ENCODE measurements at regions not wholly inside any gene's neighbourhood (a gene's known extent, or its start where the extent isn't known, plus 50 kb on each side); places are given as distances from the start of the nearest gene placed in this dataset.
A peak's percentile ranks its signal among the peaks of the same experiment; 100 is the strongest.

DNA sequence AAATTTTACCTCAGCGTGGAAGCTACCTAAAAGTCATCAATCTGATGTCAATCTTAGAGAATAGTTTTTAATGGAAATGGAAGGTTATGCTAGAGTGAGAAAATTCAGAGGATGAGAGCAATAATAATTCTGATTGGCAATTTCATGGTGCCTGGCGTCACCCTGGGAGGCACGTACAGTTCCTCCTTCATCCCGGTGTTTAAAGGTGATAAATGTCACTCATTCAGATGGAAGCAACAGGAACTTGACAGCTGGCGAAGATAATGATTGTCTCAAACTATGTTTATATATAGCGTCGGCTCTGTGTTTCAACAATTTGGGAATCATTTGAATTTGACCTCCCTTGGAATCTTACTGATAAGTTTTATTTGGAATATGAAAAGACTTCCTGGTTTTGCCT lies 108.4 kb downstream of the MED10 start:
- TF ChIP-seq, protein P1, sequence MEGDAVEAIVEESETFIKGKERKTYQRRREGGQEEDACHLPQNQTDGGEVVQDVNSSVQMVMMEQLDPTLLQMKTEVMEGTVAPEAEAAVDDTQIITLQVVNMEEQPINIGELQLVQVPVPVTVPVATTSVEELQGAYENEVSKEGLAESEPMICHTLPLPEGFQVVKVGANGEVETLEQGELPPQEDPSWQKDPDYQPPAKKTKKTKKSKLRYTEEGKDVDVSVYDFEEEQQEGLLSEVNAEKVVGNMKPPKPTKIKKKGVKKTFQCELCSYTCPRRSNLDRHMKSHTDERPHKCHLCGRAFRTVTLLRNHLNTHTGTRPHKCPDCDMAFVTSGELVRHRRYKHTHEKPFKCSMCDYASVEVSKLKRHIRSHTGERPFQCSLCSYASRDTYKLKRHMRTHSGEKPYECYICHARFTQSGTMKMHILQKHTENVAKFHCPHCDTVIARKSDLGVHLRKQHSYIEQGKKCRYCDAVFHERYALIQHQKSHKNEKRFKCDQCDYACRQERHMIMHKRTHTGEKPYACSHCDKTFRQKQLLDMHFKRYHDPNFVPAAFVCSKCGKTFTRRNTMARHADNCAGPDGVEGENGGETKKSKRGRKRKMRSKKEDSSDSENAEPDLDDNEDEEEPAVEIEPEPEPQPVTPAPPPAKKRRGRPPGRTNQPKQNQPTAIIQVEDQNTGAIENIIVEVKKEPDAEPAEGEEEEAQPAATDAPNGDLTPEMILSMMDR (IDR thresholded peaks at IDR 0.05; ENCODE audit: borderline replicate concordance, extremely low read depth, insufficient read depth) = no peak
- FAIRE-seq (no peak), DNase-seq (no peak)
- no peaks in the 10 kb centered on the region for H3K4me1 ChIP-seq (ENCODE audit: control insufficient read depth in 2 of 3, insufficient read depth in 2 of 3, low read depth in 1 of 3, low read length in 3 of 3)
- intact Hi-C loops (cut with DNase I) = no loop called here
- no peaks in the 10 kb centered on the region for H3K27me3 ChIP-seq (ENCODE audit: control insufficient read depth, insufficient read depth, low read length)
- no peaks in the 10 kb centered on the region for H3K9me3 ChIP-seq (ENCODE audit: control insufficient read depth in 2 of 3, insufficient read depth in 1 of 3, low read length in 3 of 3)
- no peak overlapping the region for H3K4me3 ChIP-seq (ENCODE audit: low read length in 3 of 3)
- H3K27ac ChIP-seq (ENCODE audit: low read depth in 2 of 2, low read length in 2 of 2) = no peak overlapping the region
- no peak overlapping the region for H3K9ac ChIP-seq (ENCODE audit: low read length in 3 of 3)
- H3K36me3 ChIP-seq (ENCODE audit: control insufficient read depth in 2 of 3, insufficient read depth in 3 of 3, low read length in 3 of 3) = no peaks in the 10 kb centered on the region

- Histone ChIP-seq H3K4me3 (ENCODE audit: low read length in 3 of 3) (no peak overlapping the region), H3K9me3 (ENCODE audit: control insufficient read depth in 2 of 3, insufficient read depth in 1 of 3, low read length in 3 of 3) (no peaks in the 10 kb centered on the region), H3K36me3 (ENCODE audit: control insufficient read depth in 2 of 3, insufficient read depth in 3 of 3, low read length in 3 of 3) (no peaks in the 10 kb centered on the region), H3K27ac (ENCODE audit: low read depth in 2 of 2, low read length in 2 of 2) (no peak overlapping the region), H3K27me3 (ENCODE audit: control insufficient read depth, insufficient read depth, low read length) (no peaks in the 10 kb centered on the region), H3K4me1 (ENCODE audit: control insufficient read depth in 2 of 3, insufficient read depth in 2 of 3, low read depth in 1 of 3, low read length in 3 of 3) (no peaks in the 10 kb centered on the region), H3K9ac (ENCODE audit: low read length in 3 of 3) (no peak overlapping the region)
- FAIRE-seq (no peak), DNase-seq (no peak)
- TF ChIP-seq, protein P1 (IDR thresholded peaks at IDR 0.05; ENCODE audit: borderline replicate concordance, extremely low read depth, insufficient read depth) = no peak
- intact Hi-C loops (cut with DNase I) = no loop called here
Observed at GRCh38 chr5:6266671-6267197, 111.6 kb downstream of the MED10 start.

DNA sequence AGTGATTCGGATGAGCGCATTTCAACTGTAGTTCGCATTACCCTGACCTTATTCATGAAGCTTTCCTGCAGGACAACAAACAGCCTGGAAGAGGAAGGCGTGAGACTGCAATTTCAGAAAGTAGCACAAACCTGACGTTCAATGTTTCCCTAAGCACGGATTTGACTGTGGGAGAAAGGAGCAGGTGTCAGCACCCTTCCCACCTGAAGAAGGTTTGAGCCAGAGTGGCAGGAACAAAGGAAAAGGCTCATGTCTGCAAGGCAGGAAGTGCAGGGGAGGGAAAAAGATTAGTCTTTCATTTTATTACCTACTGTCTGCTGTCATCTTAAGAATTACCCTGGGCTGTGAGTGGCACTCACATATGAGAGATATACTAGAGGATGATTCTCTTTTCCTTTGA lies 114.0 kb downstream of the MED10 start:
- H3K9me3 ChIP-seq (ENCODE audit: control insufficient read depth in 2 of 3, insufficient read depth in 1 of 3, low read length in 3 of 3) = no peaks in the 10 kb centered on the region
- no peak overlapping the region for H3K9ac ChIP-seq (ENCODE audit: low read length in 3 of 3)
- H3K4me1 ChIP-seq (ENCODE audit: control insufficient read depth in 2 of 3, insufficient read depth in 2 of 3, low read depth in 1 of 3, low read length in 3 of 3) = no peaks in the 10 kb centered on the region
- no peak overlapping the region for H3K27ac ChIP-seq (ENCODE audit: low read depth in 2 of 2, low read length in 2 of 2)
- intact Hi-C loops (cut with DNase I) = no loop called here
- FAIRE-seq (no peak), DNase-seq (peak in 2 of 5 donors; percentile 3 to 21)
- H3K36me3 ChIP-seq (ENCODE audit: control insufficient read depth in 2 of 3, insufficient read depth in 3 of 3, low read length in 3 of 3) = no peaks in the 10 kb centered on the region
- TF ChIP-seq, protein P1 (IDR thresholded peaks at IDR 0.05; ENCODE audit: borderline replicate concordance, extremely low read depth, insufficient read depth) = no peak
- H3K4me3 ChIP-seq (ENCODE audit: low read length in 3 of 3) = no peak overlapping the region
- H3K27me3 ChIP-seq (ENCODE audit: control insufficient read depth, insufficient read depth, low read length) = no peaks in the 10 kb centered on the region
